ENCODE measurements at regions not wholly inside any gene's neighbourhood (a gene's known extent, or its start where the extent isn't known, plus 50 kb on each side); places are given as distances from the start of the nearest gene placed in this dataset.

DNA sequence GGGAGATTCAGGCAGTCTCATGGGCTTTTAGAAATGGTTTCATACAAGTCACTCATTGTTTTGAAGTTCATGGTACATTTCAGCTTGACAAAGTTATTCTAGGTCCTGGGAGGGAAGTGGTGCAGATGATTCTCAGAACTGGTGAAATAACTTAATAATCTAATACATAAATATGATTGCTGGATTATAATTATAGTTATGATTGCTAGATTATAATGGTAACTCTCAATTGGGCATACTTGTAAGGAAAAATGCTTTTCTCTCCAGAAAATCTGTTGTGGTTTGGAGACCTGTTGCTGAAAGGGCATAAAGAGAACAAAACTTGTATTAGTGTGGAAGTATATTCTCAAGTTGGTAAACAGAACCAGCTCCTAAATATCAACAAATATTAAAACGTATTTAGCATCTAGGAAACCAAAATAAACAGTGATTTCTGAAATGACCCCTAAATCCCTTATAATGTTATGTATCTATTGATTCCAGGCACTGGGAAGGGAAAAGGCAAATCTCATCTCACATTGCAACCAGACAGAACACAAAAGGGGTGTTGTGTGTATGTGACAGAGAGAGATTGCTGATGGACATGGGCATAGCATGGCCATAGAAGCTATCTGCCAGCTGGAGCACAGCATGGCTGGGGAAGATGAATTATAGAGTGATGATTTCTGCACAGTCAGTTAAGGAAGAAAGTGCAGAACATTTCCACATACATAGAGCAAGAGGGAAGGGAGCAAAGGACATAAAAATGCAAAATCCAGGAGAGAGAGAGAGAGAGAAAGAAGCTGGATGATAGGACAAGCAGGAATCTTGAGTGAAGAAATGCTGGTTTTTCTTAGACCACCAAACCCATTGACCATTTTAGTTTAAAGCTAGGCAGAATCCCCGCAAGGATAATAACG is 87.1 kb upstream of the FRY start:
- no peak overlapping the region for H3K27ac ChIP-seq (ENCODE audit: low read depth, low read length)
- H3K9ac ChIP-seq (ENCODE audit: low read depth in 1 of 2, low read length in 2 of 2), result no peak overlapping the region
- no peaks in the 10 kb centered on the region for H3K9me3 ChIP-seq (ENCODE audit: control insufficient read depth in 1 of 2, low read length in 2 of 2)
- no peaks in the 10 kb centered on the region for H3K36me3 ChIP-seq (ENCODE audit: control insufficient read depth in 1 of 2, insufficient read depth in 2 of 2, low read length in 2 of 2)
- H3K27me3 ChIP-seq (ENCODE audit: control insufficient read depth in 1 of 2, insufficient read depth in 2 of 2, low read length in 2 of 2), result no peaks in the 10 kb centered on the region
- H3K4me3 ChIP-seq (ENCODE audit: low read depth in 1 of 2, low read length in 2 of 2), result no peak overlapping the region
- peaks cover 9 to 15% of the 10 kb centered on the region in 2 donors for H3K4me1 ChIP-seq (ENCODE audit: control insufficient read depth in 1 of 2, insufficient read depth in 2 of 2, low read length in 2 of 2)

DNA sequence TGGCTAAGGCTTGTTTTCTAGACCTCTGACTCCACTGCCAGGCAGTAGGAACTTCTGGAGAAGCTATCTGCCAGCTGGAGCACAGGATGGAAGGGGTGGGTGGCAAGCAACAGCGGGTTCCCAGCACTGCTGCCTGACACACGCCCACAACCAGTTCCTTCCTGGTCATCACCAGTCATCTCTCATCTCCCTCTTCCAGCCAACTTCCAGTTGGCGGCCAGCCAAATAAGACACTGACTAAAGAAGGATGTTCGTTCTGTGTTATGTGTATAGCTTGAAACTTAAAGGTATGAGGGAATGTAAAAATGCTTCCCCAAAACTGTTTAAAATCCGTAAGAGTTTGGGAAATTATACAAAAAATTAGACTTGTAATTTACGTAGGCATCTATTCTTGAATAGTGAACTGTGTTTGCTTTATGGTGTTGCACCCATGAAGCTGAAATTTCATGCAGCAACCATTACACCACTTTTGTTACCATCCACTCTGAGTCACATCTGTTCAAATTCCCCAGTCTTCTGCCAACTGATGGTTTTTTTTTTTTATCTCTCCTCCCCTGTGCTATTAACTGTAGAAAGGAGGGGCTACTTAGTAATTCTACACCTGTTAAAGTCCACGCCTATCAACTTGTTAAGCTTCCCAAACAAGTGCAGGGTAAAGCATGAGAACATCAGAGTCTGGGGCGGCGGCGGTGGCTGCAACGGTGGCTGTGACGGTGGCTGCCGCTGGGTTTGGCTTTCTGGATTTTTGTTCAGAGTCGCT is 86.2 kb upstream of the FRY start:
- Histone ChIP-seq H3K4me1 (ENCODE audit: control insufficient read depth in 1 of 2, insufficient read depth in 2 of 2, low read length in 2 of 2) (peaks cover 9 to 15% of the 10 kb centered on the region in 2 donors), H3K27ac (ENCODE audit: low read depth, low read length) (no peak overlapping the region), H3K9ac (ENCODE audit: low read depth in 1 of 2, low read length in 2 of 2) (no peak overlapping the region), H3K4me3 (ENCODE audit: low read depth in 1 of 2, low read length in 2 of 2) (peak overlapping the region; percentile 13 to 34), H3K27me3 (ENCODE audit: control insufficient read depth in 1 of 2, insufficient read depth in 2 of 2, low read length in 2 of 2) (no peaks in the 10 kb centered on the region), H3K36me3 (ENCODE audit: control insufficient read depth in 1 of 2, insufficient read depth in 2 of 2, low read length in 2 of 2) (no peaks in the 10 kb centered on the region), H3K9me3 (ENCODE audit: control insufficient read depth in 1 of 2, low read length in 2 of 2) (no peaks in the 10 kb centered on the region)

DNA sequence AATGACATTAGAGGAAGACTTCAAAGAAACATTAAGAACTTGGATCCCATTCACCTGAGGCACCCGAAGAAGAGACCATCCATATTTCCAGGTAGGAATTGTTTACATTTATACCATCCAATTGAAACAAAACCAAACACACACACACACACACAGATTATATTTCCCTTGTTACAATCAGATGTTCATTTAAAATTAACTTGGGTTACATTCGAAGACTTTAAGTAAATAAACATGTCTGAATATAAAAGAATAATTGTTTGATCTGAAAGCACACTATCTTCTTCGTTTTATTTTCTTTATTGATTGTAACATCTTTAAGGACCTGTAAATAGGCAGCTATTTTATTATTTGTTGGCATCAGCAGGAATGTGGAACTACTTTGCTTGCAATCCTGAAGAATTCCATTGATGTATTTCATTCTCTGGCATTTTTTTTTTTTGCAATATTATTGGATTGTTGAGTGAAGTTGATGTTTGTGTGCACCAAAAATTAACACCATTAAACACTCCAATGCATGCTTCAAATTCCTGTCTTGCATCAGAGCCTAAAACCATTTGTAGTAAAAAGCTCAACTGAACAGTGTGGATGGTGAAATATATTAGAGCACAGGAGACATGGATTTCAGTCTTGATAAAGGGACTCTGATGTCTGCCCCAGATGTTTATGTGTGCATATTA is 85.3 kb upstream of the FRY start:
- Histone ChIP-seq H3K36me3 (ENCODE audit: control insufficient read depth in 1 of 2, insufficient read depth in 2 of 2, low read length in 2 of 2) (no peaks in the 10 kb centered on the region), H3K9me3 (ENCODE audit: control insufficient read depth in 1 of 2, low read length in 2 of 2) (no peaks in the 10 kb centered on the region), H3K9ac (ENCODE audit: low read depth in 1 of 2, low read length in 2 of 2) (no peak overlapping the region), H3K4me1 (ENCODE audit: control insufficient read depth in 1 of 2, insufficient read depth in 2 of 2, low read length in 2 of 2) (peaks cover 12 to 15% of the 10 kb centered on the region in 2 donors), H3K4me3 (ENCODE audit: low read depth in 1 of 2, low read length in 2 of 2) (peak overlapping the region; percentile 13 to 34), H3K27ac (ENCODE audit: low read depth, low read length) (no peak overlapping the region), H3K27me3 (ENCODE audit: control insufficient read depth in 1 of 2, insufficient read depth in 2 of 2, low read length in 2 of 2) (no peaks in the 10 kb centered on the region)

DNA sequence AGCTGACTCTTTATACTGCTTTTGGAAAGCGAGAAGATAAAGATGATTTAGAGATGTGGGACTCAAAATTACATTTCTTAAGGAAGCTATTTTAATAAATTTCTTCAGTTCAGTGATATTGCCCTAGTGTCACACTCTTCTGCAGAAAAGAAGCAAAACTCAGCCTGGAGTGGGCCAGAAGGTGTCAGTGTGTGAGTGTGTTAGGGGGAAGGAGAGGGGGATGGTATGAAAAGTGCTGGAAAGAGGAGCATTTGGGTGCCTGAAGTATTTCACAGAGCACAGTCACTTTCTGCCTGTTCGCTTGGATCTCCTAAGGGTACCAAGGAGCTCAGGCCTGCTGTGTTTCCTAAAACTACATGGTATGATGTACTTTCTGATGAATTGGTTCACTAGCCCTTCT is 84.5 kb upstream of the FRY start:
- H3K27ac ChIP-seq (ENCODE audit: low read depth, low read length), result no peak overlapping the region
- H3K27me3 ChIP-seq (ENCODE audit: control insufficient read depth in 1 of 2, insufficient read depth in 2 of 2, low read length in 2 of 2), result no peaks in the 10 kb centered on the region
- peaks cover 13 to 15% of the 10 kb centered on the region in 2 donors for H3K4me1 ChIP-seq (ENCODE audit: control insufficient read depth in 1 of 2, insufficient read depth in 2 of 2, low read length in 2 of 2)
- H3K4me3 ChIP-seq (ENCODE audit: low read depth in 1 of 2, low read length in 2 of 2), result no peak overlapping the region
- no peak overlapping the region for H3K9ac ChIP-seq (ENCODE audit: low read depth in 1 of 2, low read length in 2 of 2)
- no peaks in the 10 kb centered on the region for H3K36me3 ChIP-seq (ENCODE audit: control insufficient read depth in 1 of 2, insufficient read depth in 2 of 2, low read length in 2 of 2)
- no peaks in the 10 kb centered on the region for H3K9me3 ChIP-seq (ENCODE audit: control insufficient read depth in 1 of 2, low read length in 2 of 2)

DNA sequence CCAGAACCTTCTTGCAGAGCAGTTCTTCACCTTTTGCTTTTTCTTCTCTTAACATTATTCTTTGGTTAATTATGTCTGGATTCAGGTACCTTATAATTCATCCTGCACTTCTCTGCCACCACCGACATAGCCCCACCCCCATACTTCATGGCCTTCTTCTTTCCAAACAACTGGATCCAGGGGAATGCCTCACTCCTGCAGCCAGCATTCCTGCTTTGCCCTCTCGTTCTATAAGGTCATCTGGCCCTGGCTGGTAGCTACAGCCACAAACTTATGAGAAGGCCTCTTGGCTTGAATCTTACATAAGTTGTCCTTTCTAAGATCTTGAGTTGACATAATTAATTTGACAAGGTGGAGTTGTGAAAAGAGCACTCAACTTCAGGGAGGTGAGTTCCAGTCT is 84.1 kb upstream of the FRY start:
- no peaks in the 10 kb centered on the region for H3K36me3 ChIP-seq (ENCODE audit: control insufficient read depth in 1 of 2, insufficient read depth in 2 of 2, low read length in 2 of 2)
- peaks cover 13 to 15% of the 10 kb centered on the region in 2 donors for H3K4me1 ChIP-seq (ENCODE audit: control insufficient read depth in 1 of 2, insufficient read depth in 2 of 2, low read length in 2 of 2)
- H3K4me3 ChIP-seq (ENCODE audit: low read depth in 1 of 2, low read length in 2 of 2), result no peak overlapping the region
- H3K9ac ChIP-seq (ENCODE audit: low read depth in 1 of 2, low read length in 2 of 2), result no peak overlapping the region
- no peak overlapping the region for H3K27ac ChIP-seq (ENCODE audit: low read depth, low read length)
- H3K9me3 ChIP-seq (ENCODE audit: control insufficient read depth in 1 of 2, low read length in 2 of 2), result no peaks in the 10 kb centered on the region
- H3K27me3 ChIP-seq (ENCODE audit: control insufficient read depth in 1 of 2, insufficient read depth in 2 of 2, low read length in 2 of 2), result no peaks in the 10 kb centered on the region

DNA sequence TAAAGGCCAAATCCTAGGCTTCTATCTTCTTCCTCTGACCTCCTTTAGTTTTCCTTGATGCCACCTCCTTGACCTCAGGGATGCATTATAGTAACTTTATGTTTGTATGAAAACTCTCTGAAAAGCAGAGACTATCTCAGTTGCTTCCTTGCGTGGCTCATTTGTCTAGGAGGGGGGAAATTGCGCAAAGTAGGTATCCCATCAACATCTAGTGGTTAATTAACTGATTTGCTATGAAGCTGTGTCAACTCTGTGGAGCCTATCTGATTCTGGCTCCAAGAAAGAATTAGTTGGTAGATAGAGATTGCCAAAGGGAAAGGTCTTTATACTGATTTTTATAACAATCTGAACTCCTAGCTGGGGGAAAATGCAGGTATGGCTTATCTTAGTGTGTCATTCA is 82.1 kb upstream of the FRY start:
- H3K9ac ChIP-seq (ENCODE audit: low read depth in 1 of 2, low read length in 2 of 2), result no peak overlapping the region
- no peaks in the 10 kb centered on the region for H3K9me3 ChIP-seq (ENCODE audit: control insufficient read depth in 1 of 2, low read length in 2 of 2)
- peaks cover 13 to 15% of the 10 kb centered on the region in 2 donors for H3K4me1 ChIP-seq (ENCODE audit: control insufficient read depth in 1 of 2, insufficient read depth in 2 of 2, low read length in 2 of 2)
- H3K27ac ChIP-seq (ENCODE audit: low read depth, low read length), result no peak overlapping the region
- H3K27me3 ChIP-seq (ENCODE audit: control insufficient read depth in 1 of 2, insufficient read depth in 2 of 2, low read length in 2 of 2), result no peaks in the 10 kb centered on the region
- no peaks in the 10 kb centered on the region for H3K36me3 ChIP-seq (ENCODE audit: control insufficient read depth in 1 of 2, insufficient read depth in 2 of 2, low read length in 2 of 2)
- H3K4me3 ChIP-seq (ENCODE audit: low read depth in 1 of 2, low read length in 2 of 2), result no peak overlapping the region

DNA sequence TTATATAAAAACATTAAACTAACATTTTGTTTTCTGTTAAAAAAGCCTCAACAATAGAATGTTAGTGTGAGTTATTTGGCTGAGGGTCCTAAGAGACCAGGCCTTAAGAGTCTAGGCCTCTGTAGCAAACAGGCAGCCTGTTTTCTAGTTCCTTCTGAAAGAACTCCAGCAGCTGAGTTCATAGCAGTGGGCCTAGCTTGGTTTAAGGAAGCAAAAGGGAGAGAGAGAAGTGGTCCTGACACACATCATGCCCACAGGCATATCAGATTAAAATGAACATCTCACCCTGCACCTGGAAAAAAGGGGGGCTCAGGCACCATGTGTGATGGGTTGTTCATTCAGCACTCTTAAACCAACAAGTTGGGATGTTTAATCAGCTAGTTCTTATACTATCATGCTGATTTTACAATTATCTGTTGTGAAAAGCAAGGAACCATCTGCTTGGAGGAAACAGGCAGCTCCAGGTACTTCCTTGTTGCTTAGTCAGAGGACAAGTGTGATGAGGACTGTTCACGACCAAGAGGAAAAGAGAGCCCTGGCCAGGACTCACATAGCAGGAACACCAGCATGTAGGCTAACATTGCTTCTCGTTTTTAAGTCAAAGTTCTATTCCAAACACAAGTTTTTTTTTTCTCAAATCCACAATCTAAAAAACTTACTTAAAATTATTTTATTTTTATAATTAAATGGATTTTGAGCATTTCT is 81.3 kb upstream of the FRY start:
- Histone ChIP-seq H3K4me1 (ENCODE audit: control insufficient read depth in 1 of 2, insufficient read depth in 2 of 2, low read length in 2 of 2) (peaks cover 5 to 9% of the 10 kb centered on the region in 2 donors), H3K27me3 (ENCODE audit: control insufficient read depth in 1 of 2, insufficient read depth in 2 of 2, low read length in 2 of 2) (no peaks in the 10 kb centered on the region), H3K9me3 (ENCODE audit: control insufficient read depth in 1 of 2, low read length in 2 of 2) (no peaks in the 10 kb centered on the region), H3K9ac (ENCODE audit: low read depth in 1 of 2, low read length in 2 of 2) (no peak overlapping the region), H3K27ac (ENCODE audit: low read depth, low read length) (no peak overlapping the region), H3K36me3 (ENCODE audit: control insufficient read depth in 1 of 2, insufficient read depth in 2 of 2, low read length in 2 of 2) (no peaks in the 10 kb centered on the region), H3K4me3 (ENCODE audit: low read depth in 1 of 2, low read length in 2 of 2) (no peak overlapping the region)

DNA sequence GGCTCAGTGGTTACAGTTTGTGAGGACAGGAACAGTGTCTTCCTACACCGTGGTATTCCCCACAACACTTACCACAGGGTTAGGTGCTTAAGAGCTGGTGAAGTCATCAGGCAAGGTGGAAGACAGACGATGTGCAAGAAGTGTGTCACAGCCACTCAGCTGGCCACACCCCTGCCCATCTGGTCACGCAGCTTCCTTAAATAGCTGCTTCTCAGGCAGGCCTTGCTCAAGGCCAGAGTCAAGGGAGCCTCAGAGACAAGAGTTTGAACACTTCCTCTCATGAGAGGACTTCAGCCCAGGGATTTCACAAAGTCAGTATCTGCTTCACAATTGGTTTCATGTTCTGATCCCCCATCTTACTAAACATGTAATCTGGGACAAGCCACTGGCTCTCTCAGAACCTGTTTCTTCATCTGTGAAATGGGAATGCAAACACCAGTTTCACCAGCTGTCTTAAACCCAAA is 80.3 kb upstream of the FRY start:
- Histone ChIP-seq H3K4me3 (ENCODE audit: low read depth in 1 of 2, low read length in 2 of 2) (no peak overlapping the region), H3K9ac (ENCODE audit: low read depth in 1 of 2, low read length in 2 of 2) (no peak overlapping the region), H3K27ac (ENCODE audit: low read depth, low read length) (no peak overlapping the region), H3K9me3 (ENCODE audit: control insufficient read depth in 1 of 2, low read length in 2 of 2) (no peaks in the 10 kb centered on the region), H3K36me3 (ENCODE audit: control insufficient read depth in 1 of 2, insufficient read depth in 2 of 2, low read length in 2 of 2) (no peaks in the 10 kb centered on the region), H3K4me1 (ENCODE audit: control insufficient read depth in 1 of 2, insufficient read depth in 2 of 2, low read length in 2 of 2) (peaks cover 4 to 6% of the 10 kb centered on the region in 2 donors), H3K27me3 (ENCODE audit: control insufficient read depth in 1 of 2, insufficient read depth in 2 of 2, low read length in 2 of 2) (no peaks in the 10 kb centered on the region)

DNA sequence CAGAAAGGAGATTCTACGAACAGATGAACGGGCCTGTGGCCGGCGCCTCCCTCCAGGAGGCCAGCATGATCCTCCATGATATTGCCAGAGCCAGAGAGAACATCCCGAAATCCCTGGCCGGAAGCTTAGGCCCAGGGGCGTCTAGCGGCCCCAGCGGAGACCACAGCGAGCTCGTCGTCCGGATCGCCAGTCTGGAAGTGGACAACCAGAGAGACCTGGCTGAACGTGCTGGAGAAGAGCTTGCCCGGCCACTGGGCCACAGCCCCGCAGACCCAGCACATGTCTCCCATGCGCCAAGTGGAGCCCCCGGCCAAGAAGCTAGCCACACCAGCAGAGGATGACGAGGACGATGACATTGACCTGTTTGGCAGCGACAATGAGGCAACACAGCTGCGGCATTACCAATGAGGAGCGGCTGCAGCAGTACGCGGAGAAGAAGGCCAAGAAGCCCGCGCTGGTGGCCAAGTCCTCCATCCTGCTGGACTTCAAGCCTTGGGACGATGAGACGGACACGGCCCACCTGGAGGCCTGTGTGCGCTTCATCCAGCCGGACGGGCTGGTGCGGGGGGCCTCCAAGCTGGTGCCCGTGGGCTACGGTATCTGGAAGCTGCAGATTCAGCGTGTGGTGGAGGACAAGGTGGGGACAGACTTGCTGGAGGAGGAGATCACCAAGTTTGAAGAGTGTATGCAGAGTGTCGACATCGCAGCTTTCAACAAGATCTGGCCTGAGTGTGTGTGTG is 78.8 kb upstream of the FRY start:
- Histone ChIP-seq H3K27ac (ENCODE audit: low read depth, low read length) (no peak overlapping the region), H3K9ac (ENCODE audit: low read depth in 1 of 2, low read length in 2 of 2) (no peak overlapping the region), H3K4me3 (ENCODE audit: low read depth in 1 of 2, low read length in 2 of 2) (no peak overlapping the region), H3K27me3 (ENCODE audit: control insufficient read depth in 1 of 2, insufficient read depth in 2 of 2, low read length in 2 of 2) (no peaks in the 10 kb centered on the region), H3K36me3 (ENCODE audit: control insufficient read depth in 1 of 2, insufficient read depth in 2 of 2, low read length in 2 of 2) (no peaks in the 10 kb centered on the region), H3K4me1 (ENCODE audit: control insufficient read depth in 1 of 2, insufficient read depth in 2 of 2, low read length in 2 of 2) (peaks cover 4 to 6% of the 10 kb centered on the region in 2 donors), H3K9me3 (ENCODE audit: control insufficient read depth in 1 of 2, low read length in 2 of 2) (no peaks in the 10 kb centered on the region)
